ENCODE measurements at regions not wholly inside any gene's neighbourhood (a gene's known extent, or its start where the extent isn't known, plus 50 kb on each side); places are given as distances from the start of the nearest gene placed in this dataset.
"Not testable (repeated sequence)": the region's sequence is repeated elsewhere in the genome, so short reads cannot be mapped to it uniquely, and the experiment has no call there.

- peak; percentile 28 to 46 for DNase-seq
Observed at GRCh38 chr16:26665166-26665939, 401.4 kb upstream of the C16orf82 start.

GRCh38 chr16:26666486-26666885 lies 400.2 kb upstream of the C16orf82 start:
- no peak for DNase-seq

GRCh38 chr16:26667307-26667706 lies 399.4 kb upstream of the C16orf82 start:
- DNase-seq, result no peak

- DNase-seq, result no peak
Observed at GRCh38 chr16:26668026-26668425, 398.7 kb upstream of the C16orf82 start.

- peak; percentile 51 to 53 for DNase-seq
Observed at GRCh38 chr16:26672206-26672605, 394.5 kb upstream of the C16orf82 start.

GRCh38 chr16:26673011-26673410 lies 393.7 kb upstream of the C16orf82 start:
- DNase-seq, result no peak

GRCh38 chr16:26680671-26681070 lies 386.1 kb upstream of the C16orf82 start:
- DNase-seq, result no peak

- no peak for DNase-seq
Observed at GRCh38 chr16:26688105-26688504, 378.6 kb upstream of the C16orf82 start.

GRCh38 chr16:26688699-26689098 lies 378.0 kb upstream of the C16orf82 start:
- DNase-seq, result no peak

- no peak for DNase-seq
Observed at GRCh38 chr16:26692658-26693057, 374.1 kb upstream of the C16orf82 start.

- no peak for DNase-seq
Observed at GRCh38 chr16:26697807-26698206, 368.9 kb upstream of the C16orf82 start.

- DNase-seq, result no peak
Observed at GRCh38 chr16:26700250-26700649, 366.5 kb upstream of the C16orf82 start.

GRCh38 chr16:26701243-26701886 lies 365.4 kb upstream of the C16orf82 start:
- DNase-seq, result no peak

- DNase-seq, result no peak
Observed at GRCh38 chr16:26705346-26705745, 361.4 kb upstream of the C16orf82 start.

GRCh38 chr16:26708428-26708827 lies 358.3 kb upstream of the C16orf82 start:
- no peak for DNase-seq

GRCh38 chr16:26709175-26709574 lies 357.6 kb upstream of the C16orf82 start:
- no peak for DNase-seq

GRCh38 chr16:26709754-26710153 lies 357.0 kb upstream of the C16orf82 start:
- DNase-seq, result no peak

GRCh38 chr16:26710450-26710849 lies 356.3 kb upstream of the C16orf82 start:
- no peak for DNase-seq

- no peak for DNase-seq
Observed at GRCh38 chr16:26712876-26713275, 353.9 kb upstream of the C16orf82 start.

GRCh38 chr16:26715969-26716368 lies 350.8 kb upstream of the C16orf82 start:
- no peak for DNase-seq

- no peak for DNase-seq
Observed at GRCh38 chr16:26717826-26718225, 348.9 kb upstream of the C16orf82 start.

GRCh38 chr16:26721290-26721689 lies 345.4 kb upstream of the C16orf82 start:
- no peak for DNase-seq

GRCh38 chr16:26721957-26722356 lies 344.8 kb upstream of the C16orf82 start:
- not testable (repeated sequence) for DNase-seq

- DNase-seq, result no peak
Observed at GRCh38 chr16:26724189-26724588, 342.5 kb upstream of the C16orf82 start.

GRCh38 chr16:26727848-26728247 lies 338.9 kb upstream of the C16orf82 start:
- DNase-seq, result no peak
